ENCODE measurements at regions not wholly inside any gene's neighbourhood (a gene's known extent, or its start where the extent isn't known, plus 50 kb on each side); places are given as distances from the start of the nearest gene placed in this dataset.

DNA sequence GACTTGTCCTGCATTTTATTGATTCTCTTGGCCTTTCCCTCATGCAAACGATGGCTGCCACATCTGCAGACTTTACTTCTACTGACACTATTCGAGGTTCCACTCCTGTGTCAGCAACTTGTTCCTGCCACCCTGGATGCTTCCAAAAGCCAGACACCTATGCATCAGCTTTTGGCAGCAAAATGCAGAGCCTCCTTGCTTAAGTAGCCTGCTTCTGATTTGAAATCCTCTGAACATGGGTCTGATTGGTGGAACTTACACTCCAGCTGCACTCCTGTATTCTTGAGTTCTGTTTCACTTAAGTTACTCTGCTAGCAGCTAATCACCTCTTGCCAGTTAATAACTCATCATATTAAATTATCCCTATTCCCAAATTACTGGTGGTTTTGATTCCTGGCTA lies 152.1 kb upstream of the FMN2 start:
- TF ChIP-seq, protein P1, sequence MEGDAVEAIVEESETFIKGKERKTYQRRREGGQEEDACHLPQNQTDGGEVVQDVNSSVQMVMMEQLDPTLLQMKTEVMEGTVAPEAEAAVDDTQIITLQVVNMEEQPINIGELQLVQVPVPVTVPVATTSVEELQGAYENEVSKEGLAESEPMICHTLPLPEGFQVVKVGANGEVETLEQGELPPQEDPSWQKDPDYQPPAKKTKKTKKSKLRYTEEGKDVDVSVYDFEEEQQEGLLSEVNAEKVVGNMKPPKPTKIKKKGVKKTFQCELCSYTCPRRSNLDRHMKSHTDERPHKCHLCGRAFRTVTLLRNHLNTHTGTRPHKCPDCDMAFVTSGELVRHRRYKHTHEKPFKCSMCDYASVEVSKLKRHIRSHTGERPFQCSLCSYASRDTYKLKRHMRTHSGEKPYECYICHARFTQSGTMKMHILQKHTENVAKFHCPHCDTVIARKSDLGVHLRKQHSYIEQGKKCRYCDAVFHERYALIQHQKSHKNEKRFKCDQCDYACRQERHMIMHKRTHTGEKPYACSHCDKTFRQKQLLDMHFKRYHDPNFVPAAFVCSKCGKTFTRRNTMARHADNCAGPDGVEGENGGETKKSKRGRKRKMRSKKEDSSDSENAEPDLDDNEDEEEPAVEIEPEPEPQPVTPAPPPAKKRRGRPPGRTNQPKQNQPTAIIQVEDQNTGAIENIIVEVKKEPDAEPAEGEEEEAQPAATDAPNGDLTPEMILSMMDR (IDR thresholded peaks at IDR 0.05), result no peak
- no peak for TF ChIP-seq POLR2A (IDR thresholded peaks at IDR 0.05)

All from ovary (tissue), 3 donors.